B cell (primary cell): ENCODE measurements at regions not wholly inside any gene's neighbourhood (a gene's known extent, or its start where the extent isn't known, plus 50 kb on each side); places are given as distances from the start of the nearest gene placed in this dataset.

Experiments used
- EZH2 ChIP-seq: IDR thresholded peaks from 2 replicates; pipeline ENCODE4 v1.6.1; 2012; ENCODE audit warnings: borderline replicate concordance, low read depth, mild to moderate bottlenecking, moderate library complexity, low read length; ENCODE audit not compliant: insufficient read depth, poor library complexity, severe bottlenecking
- TF ChIP-seq, protein P1 (sequence below): fragments of 200-600 bp; IDR thresholded peaks from one replicate; pipeline ENCODE4 v1.8.0; 2022; ENCODE audit warnings: antibody characterized with exemption, mild to moderate bottlenecking

DNA sequence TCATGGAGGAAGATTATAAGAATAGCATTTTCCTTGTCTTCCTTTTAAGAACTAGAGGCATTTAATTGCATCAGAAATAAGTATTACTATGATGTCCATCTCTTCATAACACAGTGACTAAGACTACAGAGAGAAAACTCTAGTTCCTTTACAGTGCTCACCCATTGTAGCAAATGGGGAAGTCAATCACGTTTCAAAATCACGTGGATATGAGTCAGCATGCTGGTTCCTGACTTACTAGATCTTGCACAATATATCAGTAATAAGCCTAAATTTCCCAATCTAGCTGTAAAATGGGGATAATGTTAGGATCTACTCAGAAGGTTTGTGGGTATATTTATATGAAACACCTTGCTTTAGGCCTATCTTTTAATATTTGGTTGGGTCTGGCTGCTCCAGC is 254.8 kb upstream of the EOMES start:
- TF ChIP-seq, protein P1, sequence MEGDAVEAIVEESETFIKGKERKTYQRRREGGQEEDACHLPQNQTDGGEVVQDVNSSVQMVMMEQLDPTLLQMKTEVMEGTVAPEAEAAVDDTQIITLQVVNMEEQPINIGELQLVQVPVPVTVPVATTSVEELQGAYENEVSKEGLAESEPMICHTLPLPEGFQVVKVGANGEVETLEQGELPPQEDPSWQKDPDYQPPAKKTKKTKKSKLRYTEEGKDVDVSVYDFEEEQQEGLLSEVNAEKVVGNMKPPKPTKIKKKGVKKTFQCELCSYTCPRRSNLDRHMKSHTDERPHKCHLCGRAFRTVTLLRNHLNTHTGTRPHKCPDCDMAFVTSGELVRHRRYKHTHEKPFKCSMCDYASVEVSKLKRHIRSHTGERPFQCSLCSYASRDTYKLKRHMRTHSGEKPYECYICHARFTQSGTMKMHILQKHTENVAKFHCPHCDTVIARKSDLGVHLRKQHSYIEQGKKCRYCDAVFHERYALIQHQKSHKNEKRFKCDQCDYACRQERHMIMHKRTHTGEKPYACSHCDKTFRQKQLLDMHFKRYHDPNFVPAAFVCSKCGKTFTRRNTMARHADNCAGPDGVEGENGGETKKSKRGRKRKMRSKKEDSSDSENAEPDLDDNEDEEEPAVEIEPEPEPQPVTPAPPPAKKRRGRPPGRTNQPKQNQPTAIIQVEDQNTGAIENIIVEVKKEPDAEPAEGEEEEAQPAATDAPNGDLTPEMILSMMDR, result no peak
- TF ChIP-seq EZH2, result no peak
